C4-2B (cell line): ENCODE measurements at regions not wholly inside any gene's neighbourhood (a gene's known extent, or its start where the extent isn't known, plus 50 kb on each side); places are given as distances from the start of the nearest gene placed in this dataset.
"Not testable (repeated sequence)": the region's sequence is repeated elsewhere in the genome, so short reads cannot be mapped to it uniquely, and the experiment has no call there.

Experiments used
- CTCF ChIP-seq: fragments of 450-650 bp; conservative IDR thresholded peaks from 2 replicates; pipeline ENCODE4 v1.5.1; 2017; ENCODE audit warnings: mild to moderate bottlenecking
- ZFX ChIP-seq: fragments of 450-650 bp; IDR thresholded peaks from 2 replicates; pipeline ENCODE4 v1.6.1; 2017

GRCh38 chr12:97076912-97077311 lies 169.9 kb downstream of the NEDD1 start:
- not testable (repeated sequence) for TF ChIP-seq CTCF, ZFX
